Lower leg skin (tissue), 3 donors: ENCODE measurements at regions not wholly inside any gene's neighbourhood (a gene's known extent, or its start where the extent isn't known, plus 50 kb on each side); places are given as distances from the start of the nearest gene placed in this dataset.

ENCODE experiments used
- CTCF ChIP-seq, 3 donors: fragments of 450-650 bp; IDR thresholded peaks; one replicate each; pipeline ENCODE4 v1.5.1; 2016; ENCODE audit warnings: antibody characterized with exemption in 3 of 3, mild to moderate bottlenecking in 3 of 3, moderate library complexity in 2 of 3
- POLR2A ChIP-seq, 2 donors: fragments of 450-650 bp; IDR thresholded peaks; one replicate each; pipeline ENCODE4 v1.6.1; 2016 to 2017; ENCODE audit warnings: antibody characterized with exemption in 2 of 2, mild to moderate bottlenecking in 1 of 2, moderate library complexity in 1 of 2

GRCh38 chr5:165502893-165503691, 1997.7 kb downstream of the MAT2B start:
- TF ChIP-seq CTCF (IDR thresholded peaks at IDR 0.05) (no peak), POLR2A (IDR thresholded peaks at IDR 0.05) (no peak)
